HG03432 (cell line): ENCODE measurements at regions not wholly inside any gene's neighbourhood (a gene's known extent, or its start where the extent isn't known, plus 50 kb on each side); places are given as distances from the start of the nearest gene placed in this dataset.
A peak's percentile ranks its signal among the peaks of the same experiment; 100 is the strongest.
"Not testable (repeated sequence)": the region's sequence is repeated elsewhere in the genome, so short reads cannot be mapped to it uniquely, and the experiment has no call there.

Experiments used
- ATAC-seq: cut with Tn5 transposase; IDR thresholded peaks from one replicate; pipeline ENCODE4 v1.9.1; 2021; ENCODE audit warnings: mild to moderate bottlenecking, moderate library complexity; ENCODE audit not compliant: unreplicated experiment

GRCh38 chr9:13461414-13461991 lies 182.0 kb upstream of the MPDZ start:
- ATAC-seq: no peak

- no peak for ATAC-seq
Measured at GRCh38 chr9:13459071-13459470, 179.6 kb upstream of the MPDZ start.

DNA sequence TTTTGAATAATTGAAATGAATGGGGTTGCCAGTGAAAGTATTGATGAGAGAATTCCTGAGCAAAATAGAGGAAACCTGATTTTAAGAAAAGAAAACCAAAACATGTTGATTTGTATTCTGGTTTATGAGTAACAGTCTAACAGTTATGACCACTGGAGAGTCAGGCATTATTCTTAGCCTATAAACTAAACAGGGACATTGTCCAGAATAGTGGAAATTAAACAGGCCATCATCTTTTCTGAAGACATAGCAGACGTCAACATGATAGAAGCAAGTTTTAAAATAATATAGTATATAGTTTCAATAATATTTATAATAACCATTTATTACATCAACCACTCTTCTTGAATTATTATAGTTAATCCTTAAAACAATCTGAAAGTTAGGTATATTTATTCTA lies 178.3 kb upstream of the MPDZ start:
- no peak for ATAC-seq

DNA sequence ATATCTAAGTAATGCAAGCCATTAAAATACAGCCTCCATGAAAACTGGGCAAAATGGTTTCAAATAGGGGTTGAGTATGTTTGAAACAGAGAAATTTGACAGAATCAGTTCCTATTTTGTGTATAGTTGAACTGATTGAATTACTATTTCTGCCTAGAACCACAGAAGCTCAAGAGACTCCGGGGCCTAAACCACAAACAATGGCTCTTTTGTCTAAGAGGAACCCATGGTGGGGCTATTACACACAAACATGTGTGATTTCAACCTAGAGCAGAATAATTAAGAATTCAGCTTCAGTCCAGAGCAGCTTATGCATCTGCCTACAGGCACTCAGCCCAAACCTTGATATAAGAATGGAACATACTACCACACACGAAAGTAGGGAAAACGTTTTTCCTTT lies 171.2 kb upstream of the MPDZ start:
- peak; percentile 96 for ATAC-seq

GRCh38 chr9:13448482-13448881 lies 169.0 kb upstream of the MPDZ start:
- no peak for ATAC-seq

GRCh38 chr9:13447843-13448422 lies 168.4 kb upstream of the MPDZ start:
- ATAC-seq: no peak

- no peak for ATAC-seq
Measured at GRCh38 chr9:13446938-13447842, 167.7 kb upstream of the MPDZ start.

DNA sequence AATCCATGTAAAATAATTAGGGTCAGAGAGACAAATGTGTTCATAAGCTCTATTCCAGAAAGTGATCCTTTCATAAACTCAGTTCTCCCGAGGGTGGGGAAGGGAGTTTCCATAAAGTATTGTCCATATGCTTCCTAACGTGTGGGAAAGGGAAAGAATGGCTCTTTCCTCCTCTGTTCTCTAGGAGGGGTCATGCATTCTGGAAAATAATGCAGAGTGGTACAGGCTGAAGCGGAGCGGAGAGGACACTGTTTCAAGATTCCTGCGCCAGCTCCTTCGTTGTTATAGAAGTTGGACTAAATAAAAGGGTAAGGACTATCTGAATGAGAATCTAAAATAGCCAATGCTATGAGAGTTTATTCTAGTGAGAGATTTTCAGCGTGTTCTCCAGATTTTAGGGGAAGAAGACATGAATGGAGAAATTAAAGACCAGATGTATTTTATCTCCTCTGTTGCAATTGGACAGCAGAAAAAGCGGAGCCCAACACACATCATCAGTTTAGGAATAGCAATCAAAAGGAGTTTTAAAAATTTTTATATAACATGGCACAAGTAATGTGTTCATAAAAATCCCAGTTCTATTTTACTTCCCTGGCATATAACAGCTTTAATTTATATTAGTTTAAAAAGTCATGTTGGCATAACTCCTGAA lies 166.9 kb upstream of the MPDZ start:
- no peak for ATAC-seq

DNA sequence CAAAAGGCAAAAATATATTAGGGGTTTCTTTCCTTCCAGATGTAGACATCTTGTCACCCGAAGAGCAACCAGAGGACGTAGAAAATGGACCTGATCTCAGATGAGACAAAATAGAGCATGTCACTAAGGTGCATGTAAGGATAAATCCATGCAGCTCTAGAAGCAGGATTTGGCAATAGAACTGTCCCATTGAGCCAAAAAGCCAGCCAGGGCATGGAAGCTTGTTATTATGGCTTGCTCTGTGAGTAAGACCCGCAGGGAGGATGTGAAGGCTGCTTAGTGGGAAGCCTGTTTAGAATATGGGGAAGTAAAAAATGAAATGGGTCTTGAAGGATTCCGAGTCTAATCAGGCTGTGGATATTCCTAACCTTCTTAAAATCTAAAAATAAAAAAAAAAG lies 165.6 kb upstream of the MPDZ start:
- ATAC-seq: no peak

DNA sequence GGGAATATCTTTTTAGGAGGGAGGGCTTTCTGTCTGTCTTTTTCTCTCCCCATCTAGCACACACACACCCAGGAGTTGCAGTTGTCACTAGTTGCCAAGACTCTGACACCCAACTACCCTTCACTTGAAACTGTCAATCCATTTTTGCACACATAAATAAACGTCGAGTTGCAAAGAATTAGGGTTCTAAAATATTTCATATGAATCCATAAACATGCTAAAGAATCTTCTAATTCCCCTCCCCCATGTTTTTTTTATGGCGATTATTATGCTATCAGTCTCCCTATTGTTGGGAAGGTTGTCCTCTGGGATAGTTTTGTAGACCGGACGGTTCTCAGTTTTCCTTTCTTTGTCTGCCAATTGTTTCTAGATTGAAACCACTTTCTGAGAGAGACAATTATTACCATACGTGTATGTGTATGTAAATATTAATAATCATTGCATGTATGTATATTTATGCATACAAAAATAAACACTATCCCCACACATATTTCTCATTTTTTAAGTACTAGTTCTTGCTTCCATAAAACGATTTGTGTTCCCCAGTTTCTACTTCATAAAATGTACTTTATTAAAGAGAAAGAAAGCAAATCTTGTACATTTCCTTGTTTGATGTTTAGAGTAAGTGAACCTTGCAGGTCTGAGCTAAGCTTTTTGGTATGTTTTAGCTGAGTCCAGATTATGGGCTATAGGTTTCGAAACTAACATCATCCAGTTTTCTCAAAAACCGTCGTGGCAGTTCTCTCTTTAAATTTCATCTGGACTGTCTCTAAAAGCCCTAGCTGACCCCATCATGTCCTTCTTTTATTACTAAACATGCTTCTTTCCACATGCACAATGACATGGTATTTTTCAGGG lies 165.0 kb upstream of the MPDZ start:
- ATAC-seq: no peak

DNA sequence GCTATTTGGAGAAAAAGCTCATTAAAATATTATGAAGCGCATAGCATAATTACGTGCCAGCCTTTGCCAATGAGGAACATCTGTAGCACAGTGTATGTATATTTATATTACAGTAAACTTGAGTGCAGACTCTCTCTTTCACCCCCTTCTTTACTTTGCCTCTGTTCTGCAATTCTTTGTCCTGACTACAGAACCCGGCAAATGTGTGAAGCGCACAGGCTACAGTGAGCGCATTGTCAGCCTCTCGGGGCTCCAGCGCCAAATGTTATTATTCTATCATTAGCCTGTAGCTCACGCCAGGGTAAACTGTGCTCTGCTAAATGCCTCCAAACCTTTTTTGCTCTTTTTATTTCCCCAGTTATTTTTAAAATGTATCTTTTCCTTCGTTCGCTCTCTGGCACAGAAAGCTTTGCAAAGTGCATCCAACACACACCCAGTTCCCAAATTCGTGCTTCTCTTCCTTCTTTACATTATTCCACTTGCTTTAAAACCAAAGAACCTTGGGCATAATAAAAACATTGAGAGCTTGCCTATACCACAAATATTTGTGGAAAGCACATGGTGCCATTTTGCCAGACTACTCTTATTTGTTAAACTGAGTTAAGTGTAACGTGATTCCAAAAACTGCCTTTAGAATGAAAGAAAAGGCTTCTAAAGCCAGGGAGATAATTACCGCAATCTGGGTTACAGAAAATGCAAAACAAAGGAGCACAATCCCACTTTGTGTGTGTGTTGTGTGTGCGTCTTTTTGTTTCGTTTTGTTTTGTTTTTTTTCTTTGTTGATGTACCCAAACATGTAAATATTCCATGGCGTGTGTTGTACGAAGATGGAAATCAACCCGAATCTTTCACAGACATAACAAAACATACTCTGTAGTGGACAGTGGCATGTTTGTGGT lies 164.1 kb upstream of the MPDZ start:
- ATAC-seq: no peak

GRCh38 chr9:13439685-13440476 lies 160.4 kb upstream of the MPDZ start:
- ATAC-seq: no peak

DNA sequence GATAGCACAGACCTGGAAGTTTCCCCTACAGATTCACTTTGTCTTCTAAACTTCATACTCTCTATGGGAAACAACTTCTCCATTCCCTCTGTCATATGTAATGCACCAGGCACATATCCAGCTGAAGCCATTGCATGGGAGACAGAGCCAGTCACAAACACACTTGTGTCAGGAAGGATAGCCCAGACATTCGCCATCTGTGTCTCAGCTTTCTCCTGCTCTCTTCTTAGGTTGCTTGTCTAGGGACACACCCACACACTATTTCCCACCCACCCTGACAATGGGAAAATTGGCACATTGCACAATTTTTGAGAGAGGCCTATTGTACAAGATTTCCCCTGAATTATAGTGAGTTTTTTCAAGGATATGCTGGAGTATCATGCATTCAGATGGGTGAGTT lies 158.4 kb upstream of the MPDZ start:
- no peak for ATAC-seq

GRCh38 chr9:13436591-13436990 lies 157.1 kb upstream of the MPDZ start:
- ATAC-seq: no peak

DNA sequence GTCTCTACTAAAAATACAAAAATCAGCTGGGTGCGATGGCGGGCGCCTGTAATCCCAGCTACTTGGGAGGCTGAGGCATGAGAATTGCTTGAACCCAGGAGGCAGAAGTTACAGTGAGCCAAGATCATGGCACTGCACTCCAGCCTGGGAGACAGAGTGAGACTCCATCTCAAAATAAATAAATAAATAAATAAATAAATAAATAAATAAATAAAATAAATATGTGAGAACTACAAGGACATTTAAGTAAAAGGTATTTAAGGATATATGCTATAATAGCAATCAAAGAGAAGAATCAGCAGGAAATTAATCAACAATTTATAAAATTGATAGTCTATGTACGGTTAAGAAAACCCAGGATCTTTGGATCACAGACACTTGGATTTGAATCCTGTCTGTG lies 154.0 kb upstream of the MPDZ start:
- not testable (repeated sequence) for ATAC-seq

DNA sequence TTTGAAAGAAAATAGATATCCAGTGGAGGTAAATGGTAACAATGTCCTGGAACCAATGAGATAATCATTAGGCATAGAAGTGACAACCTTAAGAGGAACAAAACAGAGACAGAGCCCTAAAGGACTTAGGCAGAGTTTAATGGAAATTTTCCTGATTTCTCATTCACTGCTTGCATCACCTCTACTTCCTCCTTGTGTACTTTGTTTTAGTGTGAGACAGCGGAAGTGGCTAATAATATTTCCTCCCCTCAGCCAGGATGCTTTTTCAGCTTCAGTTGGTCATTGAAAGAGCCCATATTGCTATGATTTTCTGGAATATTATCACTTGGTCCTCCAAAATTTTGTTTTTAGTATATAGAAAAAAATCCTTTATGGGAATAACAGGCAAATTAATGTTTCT lies 153.4 kb upstream of the MPDZ start:
- no peak for ATAC-seq

GRCh38 chr9:13431692-13432091 lies 152.2 kb upstream of the MPDZ start:
- ATAC-seq: no peak

DNA sequence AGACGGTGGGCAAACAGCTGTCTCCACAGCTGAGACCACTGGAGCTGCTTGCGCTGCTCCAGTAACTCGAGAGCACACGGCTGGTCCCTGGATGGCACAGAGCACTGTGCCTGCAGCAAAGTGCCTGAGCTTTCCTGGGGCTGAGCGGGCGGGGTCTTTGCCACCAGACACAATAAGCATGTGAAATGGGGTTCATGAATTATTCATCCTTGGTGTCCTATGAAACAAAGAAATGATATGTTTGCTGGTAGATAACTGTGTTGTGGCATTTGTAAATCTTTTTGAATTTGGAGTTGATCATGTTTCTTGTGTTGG lies 151.7 kb upstream of the MPDZ start:
- ATAC-seq: no peak
